Panc1 (cell line): ENCODE measurements at regions not wholly inside any gene's neighbourhood (a gene's known extent, or its start where the extent isn't known, plus 50 kb on each side); places are given as distances from the start of the nearest gene placed in this dataset.

Experiments
- TCF7L2 ChIP-seq: IDR thresholded peaks from 2 replicates; pipeline ENCODE4 v1.6.1; 2011; ENCODE audit warnings: mild to moderate bottlenecking, low read depth, low read length, inconsistent platforms
- TF ChIP-seq, protein P1 (sequence below), 2 experiments: IDR thresholded peaks; 2 replicates each; pipeline ENCODE4 v1.6.1; 2011 to 2012; ENCODE audit warnings: low read depth in 2 of 2, control low read depth in 1 of 2, low read length in 1 of 2, mild to moderate bottlenecking in 1 of 2, moderate library complexity in 1 of 2; ENCODE audit not compliant: insufficient read depth in 1 of 2
- TF ChIP-seq, protein P2 (sequence below): fragments of 450-650 bp; IDR thresholded peaks from 2 replicates; pipeline ENCODE4 v1.5.1; 2017; ENCODE audit warnings: mild to moderate bottlenecking

DNA sequence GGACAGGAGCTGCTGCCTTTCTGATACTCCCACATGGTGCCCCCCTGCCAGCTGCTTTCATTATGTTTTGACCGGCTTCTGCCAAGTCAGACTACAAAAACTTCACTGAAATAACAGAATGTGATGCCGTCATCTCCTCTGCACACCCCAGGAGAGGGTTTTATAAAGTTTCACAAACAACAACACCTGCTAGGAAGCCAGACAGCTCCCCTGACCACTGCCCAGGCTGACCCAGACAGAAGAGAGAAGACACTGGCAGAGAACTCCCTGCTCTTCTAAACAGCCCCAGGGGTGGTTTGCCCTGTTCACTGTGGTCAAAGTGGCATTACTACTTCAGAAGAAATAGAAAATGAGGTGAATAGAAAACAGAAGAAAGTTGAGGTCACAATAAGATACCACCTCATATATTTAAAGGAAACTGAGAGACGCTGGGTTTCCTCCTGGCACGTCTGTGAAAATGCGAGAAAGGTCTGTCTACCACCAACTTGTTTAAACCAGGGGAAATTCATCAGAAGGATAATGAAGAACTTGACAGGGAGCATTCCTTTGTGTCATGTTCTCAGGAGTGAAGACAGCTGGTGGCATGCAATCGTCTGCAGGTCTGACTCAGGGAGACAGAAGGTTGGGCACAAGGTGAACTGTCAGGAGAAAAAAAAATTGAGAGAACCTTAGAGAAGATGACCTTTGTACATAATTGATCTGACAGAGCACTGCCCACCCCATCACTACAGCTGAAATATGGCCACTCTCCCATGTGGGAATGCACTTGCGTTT, 119.0 kb upstream of the NFIA start:
- TF ChIP-seq, protein P1, sequence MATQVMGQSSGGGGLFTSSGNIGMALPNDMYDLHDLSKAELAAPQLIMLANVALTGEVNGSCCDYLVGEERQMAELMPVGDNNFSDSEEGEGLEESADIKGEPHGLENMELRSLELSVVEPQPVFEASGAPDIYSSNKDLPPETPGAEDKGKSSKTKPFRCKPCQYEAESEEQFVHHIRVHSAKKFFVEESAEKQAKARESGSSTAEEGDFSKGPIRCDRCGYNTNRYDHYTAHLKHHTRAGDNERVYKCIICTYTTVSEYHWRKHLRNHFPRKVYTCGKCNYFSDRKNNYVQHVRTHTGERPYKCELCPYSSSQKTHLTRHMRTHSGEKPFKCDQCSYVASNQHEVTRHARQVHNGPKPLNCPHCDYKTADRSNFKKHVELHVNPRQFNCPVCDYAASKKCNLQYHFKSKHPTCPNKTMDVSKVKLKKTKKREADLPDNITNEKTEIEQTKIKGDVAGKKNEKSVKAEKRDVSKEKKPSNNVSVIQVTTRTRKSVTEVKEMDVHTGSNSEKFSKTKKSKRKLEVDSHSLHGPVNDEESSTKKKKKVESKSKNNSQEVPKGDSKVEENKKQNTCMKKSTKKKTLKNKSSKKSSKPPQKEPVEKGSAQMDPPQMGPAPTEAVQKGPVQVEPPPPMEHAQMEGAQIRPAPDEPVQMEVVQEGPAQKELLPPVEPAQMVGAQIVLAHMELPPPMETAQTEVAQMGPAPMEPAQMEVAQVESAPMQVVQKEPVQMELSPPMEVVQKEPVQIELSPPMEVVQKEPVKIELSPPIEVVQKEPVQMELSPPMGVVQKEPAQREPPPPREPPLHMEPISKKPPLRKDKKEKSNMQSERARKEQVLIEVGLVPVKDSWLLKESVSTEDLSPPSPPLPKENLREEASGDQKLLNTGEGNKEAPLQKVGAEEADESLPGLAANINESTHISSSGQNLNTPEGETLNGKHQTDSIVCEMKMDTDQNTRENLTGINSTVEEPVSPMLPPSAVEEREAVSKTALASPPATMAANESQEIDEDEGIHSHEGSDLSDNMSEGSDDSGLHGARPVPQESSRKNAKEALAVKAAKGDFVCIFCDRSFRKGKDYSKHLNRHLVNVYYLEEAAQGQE (IDR thresholded peaks at IDR 0.05; ENCODE audit: insufficient read depth in 1 of 2, low read depth in 2 of 2, low read length in 1 of 2) = no peak
- TF ChIP-seq, protein P2, sequence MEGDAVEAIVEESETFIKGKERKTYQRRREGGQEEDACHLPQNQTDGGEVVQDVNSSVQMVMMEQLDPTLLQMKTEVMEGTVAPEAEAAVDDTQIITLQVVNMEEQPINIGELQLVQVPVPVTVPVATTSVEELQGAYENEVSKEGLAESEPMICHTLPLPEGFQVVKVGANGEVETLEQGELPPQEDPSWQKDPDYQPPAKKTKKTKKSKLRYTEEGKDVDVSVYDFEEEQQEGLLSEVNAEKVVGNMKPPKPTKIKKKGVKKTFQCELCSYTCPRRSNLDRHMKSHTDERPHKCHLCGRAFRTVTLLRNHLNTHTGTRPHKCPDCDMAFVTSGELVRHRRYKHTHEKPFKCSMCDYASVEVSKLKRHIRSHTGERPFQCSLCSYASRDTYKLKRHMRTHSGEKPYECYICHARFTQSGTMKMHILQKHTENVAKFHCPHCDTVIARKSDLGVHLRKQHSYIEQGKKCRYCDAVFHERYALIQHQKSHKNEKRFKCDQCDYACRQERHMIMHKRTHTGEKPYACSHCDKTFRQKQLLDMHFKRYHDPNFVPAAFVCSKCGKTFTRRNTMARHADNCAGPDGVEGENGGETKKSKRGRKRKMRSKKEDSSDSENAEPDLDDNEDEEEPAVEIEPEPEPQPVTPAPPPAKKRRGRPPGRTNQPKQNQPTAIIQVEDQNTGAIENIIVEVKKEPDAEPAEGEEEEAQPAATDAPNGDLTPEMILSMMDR = no peak
- no peak for TF ChIP-seq TCF7L2
